GM23248 (cell line): ENCODE measurements at regions not wholly inside any gene's neighbourhood (a gene's known extent, or its start where the extent isn't known, plus 50 kb on each side); places are given as distances from the start of the nearest gene placed in this dataset.
"Not testable (repeated sequence)": the region's sequence is repeated elsewhere in the genome, so short reads cannot be mapped to it uniquely, and the experiment has no call there.

Experiments used
- DNase-seq: peaks from one replicate; pipeline ENCODE4 v3.0.0-alpha.2; 2015
- H2AFZ ChIP-seq: fragments of 200-600 bp; sonication (generic); 2 replicates; pipeline ENCODE4 v1.6.1; 2016; ENCODE audit warnings: antibody characterized with exemption
- H3F3A ChIP-seq: fragments of 200-600 bp; sonication (generic); 2 replicates; pipeline ENCODE4 v1.6.1; 2016; ENCODE audit warnings: mild to moderate bottlenecking, antibody characterized with exemption, mixed run types; ENCODE audit not compliant: insufficient read depth
- H3K27ac ChIP-seq: fragments of 200-600 bp; sonication (generic); 2 replicates; pipeline ENCODE4 v1.5.1; 2016; ENCODE audit warnings: mild to moderate bottlenecking
- H3K27me3 ChIP-seq: fragments of 200-600 bp; sonication (generic); replicated peaks from 2 replicates; pipeline ENCODE4 v1.6.1; 2016; ENCODE audit warnings: mild to moderate bottlenecking; ENCODE audit not compliant: insufficient read depth
- H3K36me3 ChIP-seq: fragments of 200-600 bp; sonication (generic); 2 replicates; pipeline ENCODE4 v1.6.1; 2016; ENCODE audit warnings: low read depth, mild to moderate bottlenecking
- H3K4me1 ChIP-seq: fragments of 200-600 bp; sonication (generic); 2 replicates; pipeline ENCODE4 v1.6.1; 2016; ENCODE audit warnings: mild to moderate bottlenecking; ENCODE audit not compliant: insufficient read depth
- H3K4me2 ChIP-seq: fragments of 200-600 bp; sonication (generic); one replicate; pipeline ENCODE4 v1.6.1; 2016; ENCODE audit warnings: mild to moderate bottlenecking; ENCODE audit not compliant: unreplicated experiment
- H3K4me3 ChIP-seq: fragments of 200-600 bp; sonication (generic); 2 replicates; pipeline ENCODE4 v1.5.1; 2016; ENCODE audit warnings: mild to moderate bottlenecking
- H3K79me2 ChIP-seq: fragments of 200-600 bp; sonication (generic); 2 replicates; pipeline ENCODE4 v1.6.1; 2016; ENCODE audit warnings: mild to moderate bottlenecking; ENCODE audit not compliant: insufficient read depth
- H3K9ac ChIP-seq: fragments of 200-600 bp; sonication (generic); 2 replicates; pipeline ENCODE4 v1.6.1; 2016; ENCODE audit warnings: mild to moderate bottlenecking
- H3K9me2 ChIP-seq: fragments of 200-600 bp; sonication (generic); 2 replicates; pipeline ENCODE4 v1.6.1; 2016; ENCODE audit warnings: mixed run types, mild to moderate bottlenecking, moderate library complexity; ENCODE audit not compliant: insufficient read depth
- H3K9me3 ChIP-seq: fragments of 200-600 bp; sonication (generic); one replicate; pipeline ENCODE4 v1.6.1; 2017; ENCODE audit warnings: low read depth
- H4K20me1 ChIP-seq: fragments of 200-600 bp; sonication (generic); 2 replicates; pipeline ENCODE4 v1.6.0; 2016; ENCODE audit not compliant: insufficient read depth
- EZH2 ChIP-seq: fragments of 200-600 bp; sonication (generic); IDR thresholded peaks from 2 replicates; pipeline ENCODE4 v1.6.1; 2018; ENCODE audit warnings: antibody characterized with exemption, mild to moderate bottlenecking; ENCODE audit not compliant: insufficient read depth, poor library complexity, severe bottlenecking
- EZH2phosphoT487 ChIP-seq: fragments of 200-600 bp; sonication (generic); IDR thresholded peaks from 2 replicates; pipeline ENCODE4 v1.6.1; 2018; ENCODE audit warnings: antibody characterized with exemption, moderate library complexity, mild to moderate bottlenecking, low read depth; ENCODE audit not compliant: insufficient read depth
- WGBS, 2 experiments: methylation state at CpG; one replicate each; pipeline ENCODE4 v1.1.6; 2015 to 2017; ENCODE audit warnings: low lambda C conversion rate in 2 of 2, low coverage in 1 of 2; ENCODE audit errors: missing lambda C conversion rate in 2 of 2; 5-methylcytosine and 5-hydroxymethylcytosine counted together
- in situ Hi-C: fragments of 300-500 bp; cut with MboI; formaldehyde crosslinking; loops from 2 replicates; pipeline ENCODE4 v1.15.0; 2020

GRCh38 chr3:90184861-90185260, 1077.4 kb downstream of the EPHA3 start:
- no peak overlapping the region for H3K9ac ChIP-seq
- no peak overlapping the region for H2AFZ ChIP-seq
- H3K27ac ChIP-seq = no peak overlapping the region
- no peak overlapping the region for H3K4me2 ChIP-seq
- H3K4me1 ChIP-seq = no peaks in the 10 kb centered on the region; the same call in 1 of the 2 replicates
- 98% methylated on average over 4 of the region's 4 CpGs for WGBS, 2 experiments
- H3K9me2 ChIP-seq = no peaks in the 10 kb centered on the region
- peak; percentile 51 for DNase-seq
- no peaks in the 10 kb centered on the region for H3K36me3 ChIP-seq
- H3K79me2 ChIP-seq = no peaks in the 10 kb centered on the region
- H4K20me1 ChIP-seq = no peaks in the 10 kb centered on the region
- H3F3A ChIP-seq = no peaks in the 10 kb centered on the region
- in situ Hi-C loops = loop anchor here (25.0 kb wide), 1 partner anchor 1973 kb away; no protein-coding TSS in a partner anchor
- no peaks in the 10 kb centered on the region for H3K9me3 ChIP-seq
- no peak for TF ChIP-seq EZH2
- TF ChIP-seq EZH2phosphoT487 = no peak
- H3K27me3 ChIP-seq = no peaks in the 10 kb centered on the region
- no peak overlapping the region for H3K4me3 ChIP-seq

- not testable (repeated sequence) for DNase-seq, H2AFZ ChIP-seq, H3K36me3 ChIP-seq, H3K27me3 ChIP-seq, H3K4me1 ChIP-seq, H3F3A ChIP-seq, H3K9ac ChIP-seq, H3K4me2 ChIP-seq, H3K27ac ChIP-seq, H3K9me2 ChIP-seq, H4K20me1 ChIP-seq, H3K4me3 ChIP-seq, H3K9me3 ChIP-seq, H3K79me2 ChIP-seq
- 32 to 45% methylated on average over 4 of the region's 4 CpGs for WGBS, 2 experiments
- in situ Hi-C loops = loop anchor here (25.0 kb wide), 1 partner anchor 1985 kb away; no protein-coding TSS in a partner anchor
Measured at GRCh38 chr3:90197383-90197782, 1090.0 kb downstream of the EPHA3 start.

- DNase-seq, H3K4me2 ChIP-seq, H3K4me1 ChIP-seq, H3K9me3 ChIP-seq, H3K36me3 ChIP-seq, H3K9ac ChIP-seq, H3K79me2 ChIP-seq, in situ Hi-C loops, H3K27me3 ChIP-seq, H3K27ac ChIP-seq, H3K4me3 ChIP-seq, H4K20me1 ChIP-seq, H3K9me2 ChIP-seq, H2AFZ ChIP-seq, H3F3A ChIP-seq: not testable (repeated sequence)
- WGBS, 2 experiments = 9 to 20% methylated on average over 2 of the region's 2 CpGs
Measured at GRCh38 chr3:90202931-90203330, 1095.5 kb downstream of the EPHA3 start.

- H3K27me3 ChIP-seq, H3K4me1 ChIP-seq, DNase-seq, in situ Hi-C loops, H3K4me2 ChIP-seq, H4K20me1 ChIP-seq, H3K4me3 ChIP-seq, H3K36me3 ChIP-seq, H3K9ac ChIP-seq, H3K79me2 ChIP-seq, H3K27ac ChIP-seq, H3K9me3 ChIP-seq, H2AFZ ChIP-seq, H3K9me2 ChIP-seq, H3F3A ChIP-seq: not testable (repeated sequence)
- WGBS, 2 experiments = 5 to 6% methylated on average over 2 of the region's 2 CpGs
Measured at GRCh38 chr3:90206482-90206881, 1099.1 kb downstream of the EPHA3 start.

GRCh38 chr3:90207353-90208097, 1100.1 kb downstream of the EPHA3 start:
- H3K4me1 ChIP-seq, H3K4me3 ChIP-seq, H3K79me2 ChIP-seq, H4K20me1 ChIP-seq, H3F3A ChIP-seq, H3K27me3 ChIP-seq, H3K9me2 ChIP-seq, in situ Hi-C loops, H3K27ac ChIP-seq, H3K4me2 ChIP-seq, H2AFZ ChIP-seq, H3K36me3 ChIP-seq, H3K9ac ChIP-seq, H3K9me3 ChIP-seq: not testable (repeated sequence)
- DNase-seq = peak; percentile 21
- WGBS, 2 experiments = 22% methylated on average over 5 of the region's 5 CpGs
